Ovary (tissue), 7 donors: ENCODE measurements at regions not wholly inside any gene's neighbourhood (a gene's known extent, or its start where the extent isn't known, plus 50 kb on each side); places are given as distances from the start of the nearest gene placed in this dataset.

Source experiments
- DNase-seq, 5 donors: peaks; one replicate each; pipeline ENCODE4 v3.0.0-alpha.2; 2019 to 2020
- H3K27ac ChIP-seq, 2 donors: fragments of 200-600 bp; one replicate each; pipeline versions ENCODE4 v1.5.1 to v1.8.0; 2019 to 2022
- H3K27me3 ChIP-seq: fragments of 200-600 bp; one replicate; pipeline ENCODE4 v1.8.0; 2022
- H3K36me3 ChIP-seq: fragments of 200-600 bp; sonication (generic); one replicate; pipeline ENCODE4 v1.5.1; 2019
- H3K4me1 ChIP-seq: one replicate; pipeline ENCODE4 v1.8.1; 2013; ENCODE audit warnings: mild to moderate bottlenecking, moderate library complexity; ENCODE audit not compliant: insufficient read depth
- H3K4me3 ChIP-seq: fragments of 200-600 bp; sonication (generic); one replicate; pipeline ENCODE4 v1.5.1; 2017
- H3K9me3 ChIP-seq, 2 donors: fragments of 200-600 bp in 1 of 2; sonication (generic) in 1 of 2; one replicate each; pipeline versions ENCODE4 v1.5.1 to v1.8.1; 2013 to 2019; ENCODE audit warnings: mild to moderate bottlenecking in 1 of 2, moderate library complexity in 1 of 2
- CTCF ChIP-seq, 3 donors: fragments of 450-650 bp in 2 of 3; fragments of 200-600 bp in 1 of 3; IDR thresholded peaks; one replicate each; pipeline versions ENCODE4 v1.5.1 to v1.8.0; 2016 to 2022; ENCODE audit warnings: antibody characterized with exemption in 3 of 3, mild to moderate bottlenecking in 1 of 3
- EP300 ChIP-seq: sonication (generic); formaldehyde crosslinking; IDR thresholded peaks from one replicate; pipeline ENCODE4 v1.6.1; 2017; ENCODE audit warnings: antibody characterized with exemption
- POLR2A ChIP-seq: fragments of 450-650 bp; IDR thresholded peaks from one replicate; pipeline ENCODE4 v1.6.1; 2017; ENCODE audit warnings: antibody characterized with exemption, mild to moderate bottlenecking, moderate library complexity
- WGBS, 3 donors: extraction: QIAGEN DNeasy Blood & Tissue Kit in 1 of 3; methylation state at CpG; one replicate each; pipeline versions ENCODE4 v1.1.5 to v1.1.7; 2013 to 2017; 5-methylcytosine and 5-hydroxymethylcytosine counted together
- intact Hi-C, 4 donors: fragments of 100-400 bp; cut with DNase I; formaldehyde crosslinking; loops; one replicate each; pipeline versions ENCODE4 v1.11.0 to v1.15.1; 2022 to 2023
- donor health status: DM: no; HTN: no; CAD: no; lungs with moderate emphysema.
- donor health status: DM: no; HTN: no; CAD: no.
- donor health status: Bipolar disorder and iron deficiency.
- donor health status: DM: no; HTN: no; CAD: no.
- donor health status: DM: yes; HTN: yes; CAD: no.

GRCh38 chr11:19366992-19367709, 126.4 kb upstream of the E2F8 start:
- intact Hi-C loops = no loop called here
- Histone ChIP-seq H3K36me3 (no peaks in the 10 kb centered on the region), H3K4me1 (no peaks in the 10 kb centered on the region), H3K9me3 (no peaks in the 10 kb centered on the region), H3K27me3 (no peaks in the 10 kb centered on the region), H3K27ac (no peak overlapping the region), H3K4me3 (no peak overlapping the region)
- DNase-seq = no peak
- TF ChIP-seq POLR2A (no peak), CTCF (IDR thresholded peaks at IDR 0.05) (no peak), EP300 (no peak)
- WGBS, 3 donors = 42 to 48% (median 45%) methylated on average over 2 of the region's 2 CpGs

GRCh38 chr11:19365743-19366410, 125.1 kb upstream of the E2F8 start:
- no peak for DNase-seq
- Histone ChIP-seq H3K9me3 (no peaks in the 10 kb centered on the region), H3K4me1 (no peaks in the 10 kb centered on the region), H3K36me3 (no peaks in the 10 kb centered on the region), H3K27me3 (no peaks in the 10 kb centered on the region), H3K4me3 (no peak overlapping the region), H3K27ac (no peak overlapping the region)
- TF ChIP-seq EP300 (no peak), CTCF (IDR thresholded peaks at IDR 0.05) (no peak), POLR2A (no peak)
- intact Hi-C loops = no loop called here
- 38 to 57% (median 43%) methylated on average over 1 of the region's 1 CpG for WGBS, 3 donors

GRCh38 chr11:19359221-19360000, 118.7 kb upstream of the E2F8 start:
- no peaks in the 10 kb centered on the region for H3K9me3 ChIP-seq
- 66 to 75% (median 69%) methylated on average over 7 of the region's 7 CpGs for WGBS, 3 donors
- no peaks in the 10 kb centered on the region for H3K4me1 ChIP-seq
- no peak overlapping the region for H3K4me3 ChIP-seq
- H3K36me3 ChIP-seq = no peaks in the 10 kb centered on the region
- no peak for DNase-seq
- no peaks in the 10 kb centered on the region for H3K27me3 ChIP-seq
- TF ChIP-seq CTCF (IDR thresholded peaks at IDR 0.05) = no peak
- no peak for TF ChIP-seq POLR2A
- no peak for TF ChIP-seq EP300
- intact Hi-C loops = no loop called here
- H3K27ac ChIP-seq = no peak overlapping the region

GRCh38 chr11:19357943-19358342, 117.2 kb upstream of the E2F8 start:
- no peaks in the 10 kb centered on the region for H3K9me3 ChIP-seq
- no peaks in the 10 kb centered on the region for H3K27me3 ChIP-seq
- DNase-seq = no peak
- no peaks in the 10 kb centered on the region for H3K36me3 ChIP-seq
- H3K4me1 ChIP-seq = no peaks in the 10 kb centered on the region
- whole genome bisulfite sequencing, 3 donors = 80 to 90% (median 81%) methylated on average over 3 of the region's 3 CpGs
- intact Hi-C loops = no loop called here
- TF ChIP-seq POLR2A (no peak), CTCF (IDR thresholded peaks at IDR 0.05) (no peak), EP300 (no peak)
- no peak overlapping the region for H3K4me3 ChIP-seq
- H3K27ac ChIP-seq = no peak overlapping the region
